ENCODE measurements at regions not wholly inside any gene's neighbourhood (a gene's known extent, or its start where the extent isn't known, plus 50 kb on each side); places are given as distances from the start of the nearest gene placed in this dataset.

DNA sequence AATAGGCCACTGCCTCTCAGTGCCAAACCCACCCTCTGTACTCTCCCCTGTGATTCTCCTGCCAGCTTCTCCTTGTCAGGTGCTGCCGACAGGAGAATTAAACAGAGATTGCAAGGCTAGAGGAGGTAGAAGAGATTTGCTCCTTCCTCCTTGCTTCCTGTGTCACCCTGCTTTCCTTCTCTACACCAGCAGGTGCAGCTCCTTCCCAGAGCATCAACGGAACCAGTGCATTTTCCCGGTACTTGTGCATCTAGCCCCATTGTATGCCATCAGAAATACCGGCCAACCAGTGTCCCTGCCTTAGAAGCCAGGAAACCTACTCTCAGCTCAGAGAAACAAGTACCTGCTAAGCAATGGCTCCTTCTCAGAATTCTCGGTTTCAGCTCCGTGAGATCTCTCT, 253.2 kb downstream of the SUCLA2 start:
- TF ChIP-seq ZNF557 (CRISPR knock-in tag; IDR thresholded peaks at IDR 0.05) (no peak), ZZZ3 (CRISPR knock-in tag; IDR thresholded peaks at IDR 0.05; ENCODE audit: borderline replicate concordance) (no peak), ZNF598 (CRISPR knock-in tag; IDR thresholded peaks at IDR 0.05; ENCODE audit: borderline replicate concordance) (no peak), ZNF282 (IDR thresholded peaks at IDR 0.05; ENCODE audit: partially characterized antibody) (no peak), ISX (CRISPR knock-in tag; conservative IDR thresholded peaks at IDR 0.05) (no peak), ZNF737 (CRISPR knock-in tag; IDR thresholded peaks at IDR 0.05; ENCODE audit: borderline replicate concordance) (no peak), RBM39 (IDR thresholded peaks at IDR 0.05; ENCODE audit: low read depth, low read length, poor library complexity, severe bottlenecking) (no peak), ZNF766 (CRISPR knock-in tag; IDR thresholded peaks at IDR 0.05; ENCODE audit: borderline replicate concordance) (no peak), TCF7 (IDR thresholded peaks at IDR 0.05; ENCODE audit: low read depth) (no peak)
- TF ChIP-seq, protein P1, sequence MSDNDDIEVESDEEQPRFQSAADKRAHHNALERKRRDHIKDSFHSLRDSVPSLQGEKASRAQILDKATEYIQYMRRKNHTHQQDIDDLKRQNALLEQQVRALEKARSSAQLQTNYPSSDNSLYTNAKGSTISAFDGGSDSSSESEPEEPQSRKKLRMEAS (IDR thresholded peaks at IDR 0.05) = no peak

Data from HepG2 (cell line).